ENCODE measurements at regions not wholly inside any gene's neighbourhood (a gene's known extent, or its start where the extent isn't known, plus 50 kb on each side); places are given as distances from the start of the nearest gene placed in this dataset.
A peak's percentile ranks its signal among the peaks of the same experiment; 100 is the strongest.

GRCh38 chr2:237250599-237250998 is 163.4 kb downstream of the COL6A3 start:
- no peak for DNase-seq

- no peak for DNase-seq
These were observed 162.0 kb downstream of the COL6A3 start for GRCh38 chr2:237251986-237252385.

- DNase-seq, result peak; percentile 53
These were observed 160.8 kb downstream of the COL6A3 start for GRCh38 chr2:237253046-237253702.

- DNase-seq, result peak; percentile 83
These were observed 159.5 kb downstream of the COL6A3 start for GRCh38 chr2:237254369-237254861.

DNA sequence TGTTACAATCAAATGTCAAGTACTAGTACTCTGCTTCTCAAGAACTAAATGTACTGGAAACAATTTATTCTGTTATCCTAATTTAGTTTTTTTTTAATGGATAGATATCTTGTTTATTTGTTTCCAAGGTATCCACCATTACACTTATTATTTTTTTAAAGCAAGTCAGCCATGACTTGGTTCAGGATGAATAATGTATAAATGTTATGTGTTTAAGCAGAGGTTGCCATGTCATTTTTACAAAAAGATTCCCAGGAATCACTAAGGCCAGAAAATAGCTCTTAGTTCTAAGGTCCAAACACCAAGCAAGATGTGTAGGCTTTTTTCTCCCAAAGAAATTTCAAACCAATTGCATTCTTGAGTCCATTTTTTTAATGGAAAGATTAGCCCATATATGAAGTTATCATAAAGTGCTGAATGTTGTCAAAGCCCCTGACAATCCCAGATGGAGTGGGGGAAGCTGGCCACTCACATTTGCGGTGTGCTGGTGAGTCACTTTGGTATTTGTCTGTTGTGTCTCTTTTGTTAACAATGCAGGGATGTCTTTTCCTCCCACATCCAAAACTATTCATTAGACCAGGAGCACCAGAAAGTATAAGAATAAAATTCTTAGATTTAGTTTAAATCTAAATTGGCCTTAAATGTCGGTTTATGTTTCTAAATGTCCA is 158.9 kb downstream of the COL6A3 start:
- peak; percentile 96 for DNase-seq

DNA sequence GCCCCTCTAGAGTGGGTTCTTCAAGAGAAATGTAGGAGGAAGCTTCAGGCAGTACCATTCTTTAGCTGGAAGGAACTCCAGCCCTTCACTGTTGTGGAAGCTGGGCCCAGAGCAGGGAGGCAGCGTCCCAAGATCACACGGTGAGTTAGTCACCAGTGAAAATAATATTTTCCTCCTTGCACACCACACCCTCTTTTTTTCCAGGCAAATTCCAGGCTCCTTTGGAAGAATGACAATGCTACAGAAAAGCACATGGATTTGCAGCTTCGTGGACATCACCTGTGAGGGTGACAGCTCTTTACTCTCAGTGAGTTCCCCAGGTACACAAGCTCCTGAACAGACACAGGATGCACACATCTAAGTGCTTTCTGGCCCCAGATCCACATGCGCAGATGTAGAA is 157.1 kb downstream of the COL6A3 start:
- DNase-seq, result peak; percentile 87

- peak; percentile 71 for DNase-seq
These were observed 156.5 kb downstream of the COL6A3 start for GRCh38 chr2:237257471-237257951.

DNA sequence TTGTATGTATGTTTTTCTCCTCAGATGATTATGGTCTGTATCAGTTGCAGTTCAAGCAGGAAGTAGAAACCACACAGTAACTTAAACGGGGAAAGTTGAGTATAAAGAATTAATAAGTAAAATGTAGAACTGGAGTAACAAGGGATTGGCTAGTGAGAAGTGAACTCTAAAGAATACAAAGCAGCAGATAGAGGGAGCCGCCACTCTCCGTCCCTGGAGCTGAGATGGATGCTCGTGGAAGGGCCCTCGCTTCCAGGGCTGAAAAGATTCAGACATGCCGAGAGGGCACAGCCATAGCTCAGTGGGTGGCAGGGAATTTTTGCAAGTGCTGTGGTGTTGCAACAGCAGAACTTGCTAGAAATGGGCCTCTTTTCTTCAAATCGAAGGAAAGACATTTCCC is 155.8 kb downstream of the COL6A3 start:
- peak; percentile 52 for DNase-seq

GRCh38 chr2:237258615-237259014 is 155.3 kb downstream of the COL6A3 start:
- DNase-seq, result no peak

- DNase-seq, result peak; percentile 78
These were observed 154.8 kb downstream of the COL6A3 start for GRCh38 chr2:237259201-237259600.

GRCh38 chr2:237260039-237260620 is 153.8 kb downstream of the COL6A3 start:
- peak; percentile 64 for DNase-seq

GRCh38 chr2:237260686-237261085 is 153.3 kb downstream of the COL6A3 start:
- no peak for DNase-seq

- no peak for DNase-seq
These were observed 152.6 kb downstream of the COL6A3 start for GRCh38 chr2:237261327-237261726.

DNA sequence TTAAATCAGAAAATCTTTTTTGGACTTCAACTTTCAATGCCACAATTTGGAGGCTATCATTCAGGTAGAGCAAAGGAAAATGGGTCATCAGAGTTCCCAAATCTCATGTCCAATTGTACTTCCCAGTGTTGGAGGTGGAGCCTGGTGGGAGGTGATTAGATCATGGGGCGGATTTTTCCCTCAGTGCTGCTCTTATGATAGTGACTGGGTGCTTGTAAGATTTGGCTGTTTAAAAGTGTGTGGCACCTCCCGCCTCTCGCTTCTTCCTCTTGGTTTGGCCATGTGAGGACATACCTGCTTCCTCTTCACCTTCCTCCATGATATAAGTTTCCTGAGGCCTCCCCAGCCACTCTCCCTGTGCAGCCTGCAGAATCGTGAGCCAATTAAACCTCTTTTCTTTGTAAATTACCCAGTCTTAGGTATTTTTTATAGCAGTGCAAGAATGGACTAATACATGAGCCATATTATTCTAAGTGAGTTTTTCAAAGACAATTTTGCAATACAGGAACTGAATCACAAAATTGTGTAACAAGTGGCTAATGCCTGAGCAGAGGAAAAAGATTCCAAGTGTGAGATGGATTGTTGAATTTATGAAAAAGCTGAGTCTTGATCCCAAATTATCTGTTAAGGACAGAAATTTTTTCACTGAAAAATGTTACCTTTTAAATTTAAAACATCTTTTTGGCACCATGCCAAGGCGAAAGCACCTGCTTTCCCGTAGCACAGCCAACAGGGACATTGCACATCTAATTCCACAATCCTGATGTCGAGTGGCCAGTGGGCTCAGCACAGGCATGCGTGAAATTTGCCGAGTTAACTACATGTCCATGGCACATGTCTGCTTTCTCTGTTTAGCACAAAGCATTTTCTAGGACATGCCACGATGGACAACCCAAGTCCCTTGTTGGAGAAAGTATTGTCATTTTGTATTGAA is 150.9 kb downstream of the COL6A3 start:
- peak; percentile 90 for DNase-seq

GRCh38 chr2:237264480-237265219 is 149.3 kb downstream of the COL6A3 start:
- DNase-seq, result peak; percentile 92

DNA sequence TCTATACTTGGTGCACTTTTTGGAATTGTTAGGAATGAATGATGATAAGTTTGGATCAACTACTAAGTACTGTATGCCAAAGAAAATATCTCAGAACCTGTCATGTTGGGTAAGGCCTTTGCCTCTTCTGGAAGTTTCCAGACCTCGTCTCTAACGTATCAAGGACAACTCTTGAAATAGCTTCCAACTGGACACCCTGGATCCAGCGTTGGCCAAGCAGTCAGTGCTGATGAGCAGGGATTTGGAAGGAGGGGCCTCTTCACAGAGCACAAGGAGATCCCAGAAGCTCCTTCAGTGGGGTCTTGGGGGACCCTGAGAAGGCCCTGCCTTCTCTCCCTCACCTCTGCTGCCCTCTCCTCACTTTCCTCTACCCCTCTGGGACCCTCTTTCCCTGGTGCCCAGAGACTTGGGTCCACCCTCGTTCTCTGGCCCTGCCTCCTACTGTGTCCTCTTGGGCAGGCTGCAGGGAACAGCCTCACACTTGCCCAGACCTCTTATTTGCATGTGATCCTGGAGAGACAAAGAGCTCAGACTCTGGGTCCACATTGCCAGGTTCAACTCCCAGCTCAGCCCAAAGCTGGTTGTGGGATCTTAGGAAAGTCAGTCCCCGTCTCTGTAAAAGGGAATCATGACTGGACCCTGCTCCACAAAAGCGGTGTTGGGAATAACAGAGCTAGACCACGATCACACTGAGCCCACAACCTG is 145.8 kb downstream of the COL6A3 start:
- DNase-seq, result no peak

DNA sequence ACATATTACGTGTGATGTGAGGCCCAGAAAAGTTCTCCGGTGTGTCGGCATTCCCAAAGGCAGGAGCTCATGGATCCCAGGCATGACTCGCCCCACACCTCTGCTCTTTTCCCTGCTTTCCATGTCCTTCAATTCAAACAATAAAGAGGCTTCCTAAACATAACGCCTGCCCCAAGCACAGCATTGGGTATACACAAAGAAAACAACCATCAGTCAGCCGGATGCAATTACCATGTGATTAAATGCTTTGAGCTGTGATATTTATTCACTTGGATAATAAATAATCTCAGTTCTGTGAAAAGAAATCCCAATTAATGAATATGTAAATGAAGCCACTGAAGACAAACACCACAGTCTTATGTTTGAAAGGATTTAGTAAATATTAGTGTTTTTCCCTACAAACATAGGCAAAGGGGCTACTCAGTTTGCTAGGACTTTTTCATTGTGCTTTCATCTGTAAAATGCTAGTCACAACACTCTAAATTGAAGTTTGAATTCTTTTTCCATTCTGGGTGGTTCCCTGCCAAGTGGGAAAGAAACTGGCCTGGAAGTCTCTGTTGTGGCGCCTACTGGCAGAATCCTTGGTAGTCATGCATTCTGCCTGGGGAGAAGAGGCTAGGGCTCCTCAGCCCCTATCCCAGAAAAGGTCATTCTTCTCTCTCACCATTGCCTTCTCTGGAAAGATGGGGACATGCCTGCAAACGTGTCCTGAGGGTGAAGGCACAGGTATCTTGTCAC is 144.7 kb downstream of the COL6A3 start:
- DNase-seq, result peak; percentile 65

DNA sequence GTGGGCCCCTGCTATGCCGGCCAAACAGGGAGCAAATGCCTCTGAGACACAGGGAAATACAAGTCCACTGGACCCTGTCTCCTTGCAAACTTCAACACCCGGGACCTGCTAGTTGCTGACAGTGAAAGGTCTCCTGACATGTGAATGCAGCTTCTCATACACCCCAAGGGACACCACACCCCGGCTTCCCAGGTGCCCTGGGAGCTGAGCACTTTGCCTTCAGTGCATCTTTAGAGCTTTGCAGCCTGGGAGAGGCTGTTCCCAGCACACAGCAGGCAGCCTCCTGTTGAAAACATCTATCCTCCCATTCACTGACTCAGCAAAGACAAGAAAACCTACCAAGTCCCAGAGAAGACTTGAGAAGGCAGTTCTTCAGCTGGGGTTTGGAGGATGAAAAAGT is 143.4 kb downstream of the COL6A3 start:
- DNase-seq, result no peak

GRCh38 chr2:237271698-237272652 is 142.0 kb downstream of the COL6A3 start:
- peak; percentile 70 for DNase-seq
